GM23338 (cell line): ENCODE measurements at regions not wholly inside any gene's neighbourhood (a gene's known extent, or its start where the extent isn't known, plus 50 kb on each side); places are given as distances from the start of the nearest gene placed in this dataset.

ENCODE experiments used
- ATAC-seq: fragments of 200-7000 bp; cut with Tn5 transposase; 3 replicates; pipeline ENCODE4 v1.9.1; 2020
- DNase-seq: peaks from one replicate; pipeline ENCODE4 v3.0.0-alpha.2; 2015; ENCODE audit warnings: low spot score
- H2AFZ ChIP-seq: fragments of 200-600 bp; sonication (generic); 2 replicates; pipeline ENCODE4 v1.8.0; 2016; ENCODE audit warnings: antibody characterized with exemption, mild to moderate bottlenecking, moderate library complexity
- H3F3A ChIP-seq: fragments of 200-600 bp; sonication (generic); replicated peaks from 2 replicates; pipeline ENCODE4 v1.8.0; 2017; ENCODE audit warnings: antibody characterized with exemption, mixed run types, low read depth
- H3K27ac ChIP-seq: fragments of 200-600 bp; sonication (generic); 2 replicates; pipeline ENCODE4 v1.6.1; 2016; ENCODE audit warnings: low read depth
- H3K27me3 ChIP-seq: fragments of 200-600 bp; sonication (generic); 2 replicates; pipeline ENCODE4 v1.8.0; 2016; ENCODE audit warnings: mild to moderate bottlenecking, mixed run types, moderate library complexity; ENCODE audit not compliant: insufficient read depth
- H3K36me3 ChIP-seq: fragments of 200-600 bp; sonication (generic); 2 replicates; pipeline ENCODE4 v1.8.0; 2016; ENCODE audit warnings: mild to moderate bottlenecking; ENCODE audit not compliant: insufficient read depth
- H3K4me1 ChIP-seq: fragments of 200-600 bp; sonication (generic); 2 replicates; pipeline ENCODE4 v1.8.0; 2016; ENCODE audit warnings: mild to moderate bottlenecking, moderate library complexity; ENCODE audit not compliant: insufficient read depth
- H3K4me2 ChIP-seq: fragments of 200-600 bp; sonication (generic); 2 replicates; pipeline ENCODE4 v1.7.1; 2017; ENCODE audit warnings: mixed run types
- H3K4me3 ChIP-seq: fragments of 200-600 bp; sonication (generic); 2 replicates; pipeline ENCODE4 v1.6.1; 2016; ENCODE audit warnings: mixed run types
- H3K79me2 ChIP-seq: fragments of 200-600 bp; sonication (generic); replicated peaks from 2 replicates; pipeline ENCODE4 v1.8.0; 2017; ENCODE audit warnings: mild to moderate bottlenecking; ENCODE audit not compliant: insufficient read depth
- H3K9me2 ChIP-seq: fragments of 200-600 bp; sonication (generic); 2 replicates; pipeline ENCODE4 v1.8.0; 2017; ENCODE audit not compliant: insufficient read depth
- H4K20me1 ChIP-seq: fragments of 200-600 bp; sonication (generic); replicated peaks from 2 replicates; pipeline ENCODE4 v1.8.0; 2017; ENCODE audit warnings: mild to moderate bottlenecking; ENCODE audit not compliant: insufficient read depth
- H3K27ac Mint-ChIP-seq: 2 replicates; pipeline ENCODE4 v1.8.0; 2020; ENCODE audit warnings: inconsistent platforms, mild to moderate bottlenecking, moderate library complexity, mixed read lengths
- H3K27me3 Mint-ChIP-seq: 3 replicates; pipeline ENCODE4 v1.8.0; 2022; ENCODE audit warnings: low read depth, mild to moderate bottlenecking, moderate library complexity, mixed read lengths, inconsistent platforms; ENCODE audit not compliant: insufficient read depth, poor library complexity
- H3K36me3 Mint-ChIP-seq: 3 replicates; pipeline ENCODE4 v1.8.0; 2021; ENCODE audit warnings: low read depth, mild to moderate bottlenecking, inconsistent platforms, moderate library complexity, mixed read lengths
- H3K4me1 Mint-ChIP-seq: 3 replicates; pipeline ENCODE4 v1.8.0; 2020; ENCODE audit warnings: mild to moderate bottlenecking, inconsistent platforms, mixed read lengths
- H3K4me3 Mint-ChIP-seq: 3 replicates; pipeline ENCODE4 v1.8.0; 2021; ENCODE audit warnings: moderate library complexity, mild to moderate bottlenecking, inconsistent platforms, mixed read lengths
- H3K9me3 Mint-ChIP-seq: 3 replicates; pipeline ENCODE4 v1.8.0; 2020; ENCODE audit warnings: moderate library complexity, mild to moderate bottlenecking, inconsistent platforms, mixed read lengths
- CREB1 ChIP-seq: fragments of 250-450 bp; sonication (Bioruptor Pico); IDR thresholded peaks from 2 replicates; pipeline ENCODE4 v1.5.0; 2020; ENCODE audit warnings: low read depth, mild to moderate bottlenecking, moderate library complexity
- EZH2 ChIP-seq: fragments of 200-600 bp; sonication (generic); IDR thresholded peaks from one replicate; pipeline ENCODE4 v1.8.0; 2017; ENCODE audit warnings: antibody characterized with exemption, mild to moderate bottlenecking, low read depth; ENCODE audit not compliant: unreplicated experiment
- NANOG ChIP-seq: IDR thresholded peaks from 2 replicates; pipeline ENCODE4 v1.6.1; 2016; ENCODE audit warnings: antibody characterized with exemption, borderline replicate concordance
- POLR2AphosphoS5 ChIP-seq: IDR thresholded peaks from 2 replicates; pipeline ENCODE4 v1.6.1; 2016; ENCODE audit warnings: antibody characterized with exemption, low read depth
- ZNF331 ChIP-seq: fragments of 250-450 bp; sonication (Bioruptor Pico); IDR thresholded peaks from 2 replicates; pipeline ENCODE4 v1.5.0; 2020; ENCODE audit warnings: low read depth, mild to moderate bottlenecking, moderate library complexity
- TF ChIP-seq, protein P1 (sequence below): fragments of 250-450 bp; sonication (Bioruptor Pico); IDR thresholded peaks from 2 replicates; pipeline ENCODE4 v1.5.0; 2020; ENCODE audit warnings: mild to moderate bottlenecking, moderate library complexity
- TF ChIP-seq, protein P2 (sequence below): IDR thresholded peaks from 2 replicates; pipeline ENCODE4 v1.6.1; 2016; ENCODE audit warnings: antibody characterized with exemption

DNA sequence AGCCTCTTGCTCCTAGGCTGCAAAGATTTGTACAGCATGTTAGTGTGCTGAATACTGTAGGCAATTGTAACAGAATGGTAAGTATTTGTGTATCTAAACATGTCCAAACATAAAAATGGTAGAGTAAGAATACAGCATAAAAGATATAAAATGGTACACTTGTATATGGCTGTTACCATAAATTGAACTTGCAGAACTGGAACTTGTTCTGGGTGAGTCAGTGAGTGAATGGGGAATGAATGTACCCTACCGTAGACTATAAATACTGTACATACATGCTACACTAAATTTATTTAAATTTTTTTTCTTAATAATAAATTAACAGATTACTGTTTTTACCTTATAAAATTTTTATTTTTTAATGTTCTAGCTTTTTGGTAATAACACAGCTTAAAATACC lies 858.7 kb downstream of the ROBO2 start:
- Mint-ChIP-seq H3K36me3 (peaks cover 25% of the 10 kb centered on the region), H3K4me3 (no peak overlapping the region), H3K9me3 (peaks cover 37% of the 10 kb centered on the region), H3K4me1 (no peaks in the 10 kb centered on the region), H3K27ac (no peak overlapping the region), H3K27me3 (peaks cover 2% of the 10 kb centered on the region)
- H4K20me1 ChIP-seq, result no peaks in the 10 kb centered on the region
- H3K27me3 ChIP-seq, result no peaks in the 10 kb centered on the region
- 0 out of 2 replicates have a peak, but pooled peaks cover 3% of the 10 kb centered on the region for H3K36me3 ChIP-seq
- no peak overlapping the region for H3K4me3 ChIP-seq
- DNase-seq (no peak), ATAC-seq (no peak)
- H3K9me2 ChIP-seq, result no peaks in the 10 kb centered on the region; the same call in 1 of the 2 replicates
- no peaks in the 10 kb centered on the region for H3K4me1 ChIP-seq
- H3K79me2 ChIP-seq, result no peaks in the 10 kb centered on the region
- H2AFZ ChIP-seq, result no peak overlapping the region
- no peak overlapping the region for H3K27ac ChIP-seq
- H3F3A ChIP-seq, result no peaks in the 10 kb centered on the region
- H3K4me2 ChIP-seq, result no peak overlapping the region
- TF ChIP-seq, protein P1, sequence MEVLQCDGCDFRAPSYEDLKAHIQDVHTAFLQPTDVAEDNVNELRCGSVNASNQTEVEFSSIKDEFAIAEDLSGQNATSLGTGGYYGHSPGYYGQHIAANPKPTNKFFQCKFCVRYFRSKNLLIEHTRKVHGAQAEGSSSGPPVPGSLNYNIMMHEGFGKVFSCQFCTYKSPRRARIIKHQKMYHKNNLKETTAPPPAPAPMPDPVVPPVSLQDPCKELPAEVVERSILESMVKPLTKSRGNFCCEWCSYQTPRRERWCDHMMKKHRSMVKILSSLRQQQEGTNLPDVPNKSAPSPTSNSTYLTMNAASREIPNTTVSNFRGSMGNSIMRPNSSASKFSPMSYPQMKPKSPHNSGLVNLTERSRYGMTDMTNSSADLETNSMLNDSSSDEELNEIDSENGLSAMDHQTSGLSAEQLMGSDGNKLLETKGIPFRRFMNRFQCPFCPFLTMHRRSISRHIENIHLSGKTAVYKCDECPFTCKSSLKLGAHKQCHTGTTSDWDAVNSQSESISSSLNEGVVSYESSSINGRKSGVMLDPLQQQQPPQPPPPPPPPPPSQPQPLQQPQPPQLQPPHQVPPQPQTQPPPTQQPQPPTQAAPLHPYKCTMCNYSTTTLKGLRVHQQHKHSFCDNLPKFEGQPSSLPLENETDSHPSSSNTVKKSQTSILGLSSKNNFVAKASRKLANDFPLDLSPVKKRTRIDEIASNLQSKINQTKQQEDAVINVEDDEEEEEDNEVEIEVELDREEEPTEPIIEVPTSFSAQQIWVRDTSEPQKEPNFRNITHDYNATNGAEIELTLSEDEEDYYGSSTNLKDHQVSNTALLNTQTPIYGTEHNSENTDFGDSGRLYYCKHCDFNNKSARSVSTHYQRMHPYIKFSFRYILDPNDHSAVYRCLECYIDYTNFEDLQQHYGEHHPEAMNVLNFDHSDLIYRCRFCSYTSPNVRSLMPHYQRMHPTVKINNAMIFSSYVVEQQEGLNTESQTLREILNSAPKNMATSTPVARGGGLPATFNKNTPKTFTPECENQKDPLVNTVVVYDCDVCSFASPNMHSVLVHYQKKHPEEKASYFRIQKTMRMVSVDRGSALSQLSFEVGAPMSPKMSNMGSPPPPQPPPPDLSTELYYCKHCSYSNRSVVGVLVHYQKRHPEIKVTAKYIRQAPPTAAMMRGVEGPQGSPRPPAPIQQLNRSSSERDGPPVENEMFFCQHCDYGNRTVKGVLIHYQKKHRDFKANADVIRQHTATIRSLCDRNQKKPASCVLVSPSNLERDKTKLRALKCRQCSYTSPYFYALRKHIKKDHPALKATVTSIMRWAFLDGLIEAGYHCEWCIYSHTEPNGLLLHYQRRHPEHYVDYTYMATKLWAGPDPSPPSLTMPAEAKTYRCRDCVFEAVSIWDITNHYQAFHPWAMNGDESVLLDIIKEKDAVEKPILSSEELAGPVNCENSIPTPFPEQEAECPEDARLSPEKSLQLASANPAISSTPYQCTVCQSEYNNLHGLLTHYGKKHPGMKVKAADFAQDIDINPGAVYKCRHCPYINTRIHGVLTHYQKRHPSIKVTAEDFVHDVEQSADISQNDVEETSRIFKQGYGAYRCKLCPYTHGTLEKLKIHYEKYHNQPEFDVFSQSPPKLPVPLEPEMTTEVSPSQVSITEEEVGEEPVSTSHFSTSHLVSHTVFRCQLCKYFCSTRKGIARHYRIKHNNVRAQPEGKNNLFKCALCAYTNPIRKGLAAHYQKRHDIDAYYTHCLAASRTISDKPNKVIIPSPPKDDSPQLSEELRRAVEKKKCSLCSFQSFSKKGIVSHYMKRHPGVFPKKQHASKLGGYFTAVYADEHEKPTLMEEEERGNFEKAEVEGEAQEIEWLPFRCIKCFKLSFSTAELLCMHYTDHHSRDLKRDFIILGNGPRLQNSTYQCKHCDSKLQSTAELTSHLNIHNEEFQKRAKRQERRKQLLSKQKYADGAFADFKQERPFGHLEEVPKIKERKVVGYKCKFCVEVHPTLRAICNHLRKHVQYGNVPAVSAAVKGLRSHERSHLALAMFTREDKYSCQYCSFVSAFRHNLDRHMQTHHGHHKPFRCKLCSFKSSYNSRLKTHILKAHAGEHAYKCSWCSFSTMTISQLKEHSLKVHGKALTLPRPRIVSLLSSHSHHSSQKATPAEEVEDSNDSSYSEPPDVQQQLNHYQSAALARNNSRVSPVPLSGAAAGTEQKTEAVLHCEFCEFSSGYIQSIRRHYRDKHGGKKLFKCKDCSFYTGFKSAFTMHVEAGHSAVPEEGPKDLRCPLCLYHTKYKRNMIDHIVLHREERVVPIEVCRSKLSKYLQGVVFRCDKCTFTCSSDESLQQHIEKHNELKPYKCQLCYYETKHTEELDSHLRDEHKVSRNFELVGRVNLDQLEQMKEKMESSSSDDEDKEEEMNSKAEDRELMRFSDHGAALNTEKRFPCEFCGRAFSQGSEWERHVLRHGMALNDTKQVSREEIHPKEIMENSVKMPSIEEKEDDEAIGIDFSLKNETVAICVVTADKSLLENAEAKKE, result no peak
- TF ChIP-seq NANOG, result no peak

DNA sequence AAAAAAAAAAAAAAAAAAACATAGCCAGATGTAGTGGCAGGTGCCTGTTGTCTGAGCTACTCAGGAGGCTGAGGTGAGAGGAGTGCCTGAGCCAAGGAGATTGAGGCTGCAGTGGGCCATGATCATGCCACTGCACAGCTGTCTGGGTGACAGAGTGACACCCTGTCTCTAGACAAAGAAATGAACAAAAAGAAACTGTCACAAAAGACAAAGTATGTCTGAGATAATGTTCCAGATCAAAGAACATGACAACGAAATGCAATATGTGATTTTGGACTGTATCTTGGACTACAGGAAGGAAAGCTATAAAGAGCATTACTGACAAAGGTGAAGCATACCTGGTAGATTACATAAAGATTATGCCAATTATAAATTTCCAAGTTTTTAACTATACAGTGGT lies 862.8 kb downstream of the ROBO2 start:
- DNase-seq (no peak), ATAC-seq (no peak)
- no peak overlapping the region for H3K27ac Mint-ChIP-seq
- no peaks in the 10 kb centered on the region for H3F3A ChIP-seq
- no peaks in the 10 kb centered on the region for H4K20me1 ChIP-seq
- no peaks in the 10 kb centered on the region for H3K4me1 ChIP-seq
- H3K36me3 Mint-ChIP-seq, result peaks cover 7% of the 10 kb centered on the region; the same call in 2 of the 3 replicates
- peaks cover 8% of the 10 kb centered on the region for H3K9me3 Mint-ChIP-seq
- H3K79me2 ChIP-seq, result no peaks in the 10 kb centered on the region
- H3K27me3 ChIP-seq, result no peaks in the 10 kb centered on the region
- no peak overlapping the region for H3K4me2 ChIP-seq
- H3K9me2 ChIP-seq, result no peaks in the 10 kb centered on the region
- no peak overlapping the region for H2AFZ ChIP-seq
- H3K27me3 Mint-ChIP-seq, result no peaks in the 10 kb centered on the region
- no peaks in the 10 kb centered on the region for H3K36me3 ChIP-seq
- no peak overlapping the region for H3K27ac ChIP-seq
- H3K4me1 Mint-ChIP-seq, result no peaks in the 10 kb centered on the region
- no peak overlapping the region for H3K4me3 Mint-ChIP-seq
- TF ChIP-seq NANOG, result no peak
- no peak for TF ChIP-seq POLR2AphosphoS5
- TF ChIP-seq ZNF331 (CRISPR knock-in tag), result no peak
- TF ChIP-seq CREB1 (CRISPR knock-in tag), result no peak
- TF ChIP-seq, protein P2, sequence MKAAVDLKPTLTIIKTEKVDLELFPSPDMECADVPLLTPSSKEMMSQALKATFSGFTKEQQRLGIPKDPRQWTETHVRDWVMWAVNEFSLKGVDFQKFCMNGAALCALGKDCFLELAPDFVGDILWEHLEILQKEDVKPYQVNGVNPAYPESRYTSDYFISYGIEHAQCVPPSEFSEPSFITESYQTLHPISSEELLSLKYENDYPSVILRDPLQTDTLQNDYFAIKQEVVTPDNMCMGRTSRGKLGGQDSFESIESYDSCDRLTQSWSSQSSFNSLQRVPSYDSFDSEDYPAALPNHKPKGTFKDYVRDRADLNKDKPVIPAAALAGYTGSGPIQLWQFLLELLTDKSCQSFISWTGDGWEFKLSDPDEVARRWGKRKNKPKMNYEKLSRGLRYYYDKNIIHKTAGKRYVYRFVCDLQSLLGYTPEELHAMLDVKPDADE, result no peak
- no peak for TF ChIP-seq EZH2
- no peak overlapping the region for H3K4me3 ChIP-seq
